GM12878 (cell line): ENCODE measurements at regions not wholly inside any gene's neighbourhood (a gene's known extent, or its start where the extent isn't known, plus 50 kb on each side); places are given as distances from the start of the nearest gene placed in this dataset.

Experiments used
- ATAC-seq: fragments of 200-7000 bp; cut with Tn5 transposase; 3 replicates; pipeline ENCODE4 v1.9.1; 2020; ENCODE audit warnings: mild to moderate bottlenecking, moderate library complexity
- BruUV-seq: library from RNA; stranded (reverse); fragments of 400-500 nt; replicated peaks from 2 replicates; lab custom pipeline; 2021; lab: Mats Ljungman, UMichigan
- CTCF ChIA-PET: fragments of 300-600 bp; sonication (Branson Sonifier 250); formaldehyde crosslinking; extraction: SDS; loops from one replicate; lab custom pipeline; 2021; ENCODE audit warnings: inconsistent platforms; lab: Yijun Ruan, JAX
- POLR2A ChIA-PET: fragments of 350-600 bp; formaldehyde crosslinking; extraction: SDS; loops from one replicate; lab custom pipeline; 2021; ENCODE audit warnings: inconsistent platforms; lab: Charles Lee
- RAD21 ChIA-PET: fragments of 300-600 bp; sonication (Branson Sonifier 250); formaldehyde crosslinking; loops from one replicate; lab custom pipeline; 2023; ENCODE audit warnings: antibody characterized with exemption; ENCODE audit not compliant: unreplicated experiment; lab: Charles Lee
- SMC1A ChIA-PET: fragments of 300-600 bp; sonication (Branson Sonifier 250); formaldehyde crosslinking; loops from one replicate; lab custom pipeline; 2023; ENCODE audit not compliant: unreplicated experiment, uncharacterized antibody; lab: Charles Lee
- DNase-seq: peaks from one replicate; pipeline ENCODE4 v3.0.0-alpha.2; 2011; ENCODE audit warnings: low read depth, low spot score
- FAIRE-seq: peaks from 3 replicates; lab custom pipeline; 2011; peaks lifted over from hg19 to GRCh38; lab: Jason Lieb, UNC
- H2AFZ ChIP-seq: 2 replicates; pipeline ENCODE4 v1.6.0; 2011; ENCODE audit warnings: low read depth, low read length, control low read depth; ENCODE audit not compliant: control insufficient read depth
- H3K27ac ChIP-seq: 2 replicates; pipeline ENCODE4 v1.5.1; 2011; ENCODE audit warnings: control low read depth; ENCODE audit not compliant: control insufficient read depth, insufficient read depth
- H3K27me3 ChIP-seq, 2 experiments: replicated peaks in 1 of 2; 2 replicates each; pipeline versions ENCODE4 v1.6.0 to v1.6.1; 2011; ENCODE audit warnings: low read length in 1 of 2; ENCODE audit not compliant: control insufficient read depth in 2 of 2, insufficient read depth in 2 of 2
- H3K36me3 ChIP-seq, 2 experiments: 2 replicates each; pipeline ENCODE4 v1.5.1; 2011; ENCODE audit warnings: low read length in 1 of 2; ENCODE audit not compliant: control insufficient read depth in 2 of 2, insufficient read depth in 2 of 2
- H3K4me1 ChIP-seq: 2 replicates; pipeline ENCODE4 v1.6.1; 2011; ENCODE audit warnings: mild to moderate bottlenecking, low read length, moderate library complexity, mixed read lengths; ENCODE audit not compliant: control insufficient read depth, insufficient read depth
- H3K4me2 ChIP-seq: 2 replicates; pipeline ENCODE4 v1.6.0; 2011; ENCODE audit warnings: control low read depth; ENCODE audit not compliant: control insufficient read depth, insufficient read depth
- H3K4me3 ChIP-seq: fragments of 200-600 bp; sonication (generic); 2 replicates; pipeline ENCODE4 v1.5.1; 2016
- H3K79me2 ChIP-seq: 2 replicates; pipeline ENCODE4 v1.6.0; 2011; ENCODE audit warnings: low read length; ENCODE audit not compliant: control insufficient read depth, insufficient read depth
- H3K9ac ChIP-seq: 2 replicates; pipeline ENCODE4 v1.8.0; 2011; ENCODE audit warnings: low read length, control low read depth, mixed read lengths; ENCODE audit not compliant: control insufficient read depth, insufficient read depth
- H3K9me3 ChIP-seq: replicated peaks from 3 replicates; pipeline ENCODE4 v1.5.1; 2011; ENCODE audit warnings: mild to moderate bottlenecking, low read length; ENCODE audit not compliant: control insufficient read depth, insufficient read depth
- H4K20me1 ChIP-seq: 2 replicates; pipeline ENCODE4 v1.6.0; 2011; ENCODE audit not compliant: control insufficient read depth, insufficient read depth
- ATF7 ChIP-seq: fragments of 450-650 bp; IDR thresholded peaks from 2 replicates; pipeline ENCODE4 v1.6.1; 2016; ENCODE audit warnings: low read depth, mild to moderate bottlenecking
- BACH1 ChIP-seq: fragments of 450-650 bp; IDR thresholded peaks from 2 replicates; pipeline ENCODE4 v1.6.1; 2017; ENCODE audit warnings: mild to moderate bottlenecking, borderline replicate concordance
- BHLHE40 ChIP-seq, 2 experiments: fragments of 450-650 bp in 1 of 2; IDR thresholded peaks; 2 replicates each; pipeline ENCODE4 v1.6.1; 2011 to 2017; ENCODE audit warnings: low read depth in 2 of 2, borderline replicate concordance in 1 of 2, improper control_type of control experiment in 1 of 2, low read length in 1 of 2, mild to moderate bottlenecking in 1 of 2
- CHD4 ChIP-seq: fragments of 200-600 bp; sonication (generic); IDR thresholded peaks from 2 replicates; pipeline ENCODE4 v1.6.1; 2016; ENCODE audit warnings: mild to moderate bottlenecking
- CTCF ChIP-seq, 3 experiments: IDR thresholded peaks in 2 of 3; conservative IDR thresholded peaks in 1 of 3; 2 replicates each; pipeline ENCODE4 v1.5.1; 2011; ENCODE audit warnings: low read depth in 3 of 3, low read length in 3 of 3, mild to moderate bottlenecking in 3 of 3, control low read depth in 2 of 3, moderate library complexity in 2 of 3, inconsistent platforms in 1 of 3, mixed read lengths in 1 of 3; ENCODE audit not compliant: control insufficient read depth in 2 of 3, insufficient read depth in 1 of 3; ENCODE audit errors: extremely low read depth in 1 of 3
- EZH2 ChIP-seq: IDR thresholded peaks from 2 replicates; pipeline ENCODE4 v1.6.1; 2012; ENCODE audit warnings: low read depth, mild to moderate bottlenecking, control low read depth, inconsistent platforms, low read length, borderline replicate concordance; ENCODE audit not compliant: control insufficient read depth
- HDAC2 ChIP-seq: fragments of 200-600 bp; sonication (generic); IDR thresholded peaks from 2 replicates; pipeline ENCODE4 v1.6.1; 2017
- HDGF ChIP-seq: fragments of 450-650 bp; IDR thresholded peaks from 2 replicates; pipeline ENCODE4 v1.6.1; 2016; ENCODE audit warnings: antibody characterized with exemption
- HSF1 ChIP-seq: fragments of 150-350 bp; IDR thresholded peaks from 2 replicates; pipeline ENCODE4 v1.6.1; 2014; ENCODE audit warnings: mild to moderate bottlenecking, low read depth, low read length
- JUND ChIP-seq: IDR thresholded peaks from 2 replicates; pipeline ENCODE4 v1.6.1; 2012; ENCODE audit warnings: low read depth, mild to moderate bottlenecking, low read length, improper control_type of control experiment, moderate library complexity
- MEF2B ChIP-seq: fragments of 450-650 bp; IDR thresholded peaks from 2 replicates; pipeline ENCODE4 v1.6.1; 2018; ENCODE audit warnings: mild to moderate bottlenecking, moderate library complexity; ENCODE audit not compliant: partially characterized antibody, poor library complexity, severe bottlenecking
- MLLT1 ChIP-seq: fragments of 450-650 bp; IDR thresholded peaks from 2 replicates; pipeline ENCODE4 v1.6.1; 2016; ENCODE audit warnings: mild to moderate bottlenecking
- NR2F1 ChIP-seq: fragments of 450-650 bp; conservative IDR thresholded peaks from 2 replicates; pipeline ENCODE4 v1.6.1; 2017; ENCODE audit warnings: mild to moderate bottlenecking
- PBX3 ChIP-seq: IDR thresholded peaks from 2 replicates; pipeline ENCODE4 v1.6.1; 2011; ENCODE audit warnings: mild to moderate bottlenecking, low read depth, low read length, moderate library complexity; ENCODE audit not compliant: insufficient replicate concordance
- POLR2AphosphoS2 ChIP-seq: IDR thresholded peaks from 2 replicates; pipeline ENCODE4 v1.6.1; 2011; ENCODE audit warnings: low read depth, mild to moderate bottlenecking, low read length, improper control_type of control experiment, moderate library complexity
- RFX5 ChIP-seq: IDR thresholded peaks from 2 replicates; pipeline ENCODE4 v1.6.1; 2011; ENCODE audit warnings: low read depth, low read length, improper control_type of control experiment
- SMARCA5 ChIP-seq: fragments of 450-650 bp; IDR thresholded peaks from 2 replicates; pipeline ENCODE4 v1.6.1; 2017; ENCODE audit warnings: mild to moderate bottlenecking
- SP1 ChIP-seq: IDR thresholded peaks from one replicate; pipeline ENCODE4 v1.6.1; 2011; ENCODE audit warnings: low read depth, low read length
- SPI1 ChIP-seq: IDR thresholded peaks from 2 replicates; pipeline ENCODE4 v1.6.1; 2011; ENCODE audit warnings: low read depth, mild to moderate bottlenecking, low read length, moderate library complexity, borderline replicate concordance; ENCODE audit not compliant: insufficient read depth
- SUPT20H ChIP-seq: IDR thresholded peaks from 2 replicates; pipeline ENCODE4 v1.6.1; 2011; ENCODE audit warnings: low read depth, mild to moderate bottlenecking, low read length, moderate library complexity, borderline replicate concordance; ENCODE audit not compliant: control insufficient read depth
- WGBS: methylation state at CpG from one replicate; pipeline ENCODE4 v1.1.6; 2016; ENCODE audit warnings: low lambda C conversion rate; ENCODE audit not compliant: insufficient replicate concordance, insufficient coverage; ENCODE audit errors: missing lambda C conversion rate; 5-methylcytosine and 5-hydroxymethylcytosine counted together
- in situ Hi-C: fragments of 300-500 bp; cut with MboI; formaldehyde crosslinking; loops from 9 replicates; pipeline ENCODE4 v1.14.3; 2018; ENCODE audit warnings: mixed read lengths
- intact Hi-C: fragments of 100-400 bp; cut with micrococcal nuclease; formaldehyde crosslinking; loops from one replicate; pipeline ENCODE4 v1.14.2; 2022; ENCODE audit not compliant: unreplicated experiment

- BruUV-seq, result no TSS peak
- in situ Hi-C loops, result no loop called here
- SMC1A ChIA-PET, result no interaction called here
Observed at GRCh38 chr9:73497796-73498195, 346.1 kb downstream of the ANXA1 start.

More at GRCh38 chr9:73497796-73498195, 346.1 kb downstream of the ANXA1 start:
- no peaks in the 10 kb centered on the region for H4K20me1 ChIP-seq
- no peaks in the 10 kb centered on the region for H3K27me3 ChIP-seq
- ChIA-PET CTCF (no interaction called here), POLR2A (no interaction called here)
- DNase-seq (no peak), FAIRE-seq (no peak)
- H3K9ac ChIP-seq, result no peak overlapping the region
- 3% methylated on average over 2 of the region's 2 CpGs for WGBS
- no peak overlapping the region for H2AFZ ChIP-seq
- H3K4me3 ChIP-seq, result no peak overlapping the region
- no peak overlapping the region for H3K27ac ChIP-seq
- H3K79me2 ChIP-seq, result no peaks in the 10 kb centered on the region
- H3K4me1 ChIP-seq, result no peaks in the 10 kb centered on the region
- TF ChIP-seq MLLT1, result no peak
- no peak for TF ChIP-seq SMARCA5
- TF ChIP-seq BHLHE40 (IDR thresholded peaks at IDR 0.05; ENCODE audit: borderline replicate concordance in 1 of 2, low read depth in 2 of 2, low read length in 1 of 2), result no peak
- no peak for TF ChIP-seq HSF1
- no peak for TF ChIP-seq JUND
- no peak for TF ChIP-seq SUPT20H
- TF ChIP-seq CHD4, result no peak
- no peak for TF ChIP-seq SP1
- TF ChIP-seq EZH2, result no peak
- TF ChIP-seq BACH1, result no peak
- TF ChIP-seq HDAC2, result no peak
- TF ChIP-seq POLR2AphosphoS2, result no peak
- no peak for TF ChIP-seq RFX5
- no peak for TF ChIP-seq HDGF
- TF ChIP-seq SPI1, result no peak
- no peak for TF ChIP-seq ATF7
- no peak for TF ChIP-seq PBX3
- TF ChIP-seq MEF2B, result no peak
- no peak for TF ChIP-seq CTCF (IDR thresholded peaks at IDR 0.05 in 2 of 3, conservative IDR thresholded peaks at IDR 0.05 in 1 of 3; ENCODE audit: control insufficient read depth in 2 of 3, extremely low read depth in 1 of 3, insufficient read depth in 1 of 3, low read depth in 3 of 3, low read length in 3 of 3)
- no peak for TF ChIP-seq NR2F1
- TF ChIP-seq, all 136 proteins: peak for 0
- H3K4me2 ChIP-seq, result no peak overlapping the region
- RAD21 ChIA-PET, result no interaction called here
- ATAC-seq, result no peak
- no peaks in the 10 kb centered on the region for H3K36me3 ChIP-seq
- intact Hi-C loops, result no loop called here
- H3K9me3 ChIP-seq, result no peaks in the 10 kb centered on the region
